Right cardiac atrium (tissue), 5 donors: ENCODE measurements at regions not wholly inside any gene's neighbourhood (a gene's known extent, or its start where the extent isn't known, plus 50 kb on each side); places are given as distances from the start of the nearest gene placed in this dataset.

ENCODE experiments used
- ATAC-seq, 2 donors: fragments of 200-7000 bp; cut with Tn5 transposase; one replicate each; pipeline versions ENCODE4 v1.8.0 to v1.9.1; 2020; ENCODE audit warnings: moderate library complexity in 2 of 2, mild to moderate bottlenecking in 1 of 2
- DNase-seq, 3 donors: peaks; one replicate each; pipeline ENCODE4 v3.0.0-alpha.2; 2020
- H3K27ac ChIP-seq: one replicate; pipeline ENCODE4 v1.5.1; 2013; ENCODE audit warnings: mild to moderate bottlenecking, low read length, control low read depth, moderate library complexity
- H3K27me3 ChIP-seq: one replicate; pipeline ENCODE4 v1.6.1; 2013; ENCODE audit not compliant: control insufficient read depth, insufficient read depth
- H3K4me1 ChIP-seq: one replicate; pipeline ENCODE4 v1.6.1; 2013; ENCODE audit warnings: low read length; ENCODE audit not compliant: control insufficient read depth, insufficient read depth
- H3K4me3 ChIP-seq: one replicate; pipeline ENCODE4 v1.5.1; 2013; ENCODE audit warnings: low read length, control low read depth
- H3K9me3 ChIP-seq: one replicate; pipeline ENCODE4 v1.6.1; 2013; ENCODE audit warnings: low read length; ENCODE audit not compliant: control insufficient read depth
- WGBS: extraction: QIAGEN DNeasy Blood & Tissue Kit; methylation state at CpG from one replicate; pipeline ENCODE4 v1.1.7; 2013; 5-methylcytosine and 5-hydroxymethylcytosine counted together
- intact Hi-C, 4 donors: fragments of 100-400 bp; cut with DNase I; formaldehyde crosslinking; loops; one replicate each; pipeline versions ENCODE4 v1.11.0 to v1.14.0; 2022 to 2023
- donor health status: healthy with polysubstance abuse.
- donor health status: DM: no; HTN: yes; CAD: no.
- donor health status: DM: no; HTN: no; CAD: no.
- donor health status: DM: no; HTN: yes; CAD: no; lungs with severe emphysema.
- donor health status: DM: yes; HTN: yes; CAD: no.

- Histone ChIP-seq H3K27ac (no peak overlapping the region), H3K9me3 (no peaks in the 10 kb centered on the region), H3K27me3 (no peaks in the 10 kb centered on the region), H3K4me1 (no peaks in the 10 kb centered on the region), H3K4me3 (no peak overlapping the region)
- DNase-seq (peak; percentile 49 to 67 (median 61)), ATAC-seq (peak; percentile 90 to 93)
- intact Hi-C loops = loop anchor here in 3 of 4 donors (5.0 kb wide), 2 partner anchors 1835 to 1850 kb away; no protein-coding TSS in a partner anchor
- 23% methylated on average over 9 of the region's 9 CpGs for WGBS
Observed at GRCh38 chr20:39112178-39112743, 150.1 kb downstream of the DHX35 start.

- no peak for DNase-seq
- Histone ChIP-seq H3K4me3 (no peak overlapping the region), H3K9me3 (no peaks in the 10 kb centered on the region), H3K4me1 (no peaks in the 10 kb centered on the region), H3K27me3 (no peaks in the 10 kb centered on the region), H3K27ac (no peak overlapping the region)
- no peak for ATAC-seq
- intact Hi-C loops = loop anchor here in 3 of 4 donors (5.0 kb wide), 2 partner anchors 1836 to 1851 kb away; no protein-coding TSS in a partner anchor
- 14% methylated on average over 4 of the region's 4 CpGs for WGBS
Observed at GRCh38 chr20:39111359-39112177, 149.4 kb downstream of the DHX35 start.

DNA sequence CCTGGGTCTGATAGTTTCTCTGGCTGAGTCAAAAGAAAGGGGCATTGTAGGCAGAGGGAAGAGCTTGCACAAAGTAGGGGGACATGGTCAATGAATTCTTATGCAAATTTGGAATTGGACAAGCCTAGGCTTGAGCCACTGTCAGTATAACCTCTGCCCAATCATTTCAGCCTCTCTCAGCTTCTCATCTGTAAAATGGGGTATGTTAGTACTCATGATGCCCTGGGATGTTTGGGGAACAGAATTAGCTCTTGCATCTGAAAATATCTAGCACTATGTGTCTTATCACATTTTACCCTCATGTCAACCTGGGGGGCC is 148.6 kb downstream of the DHX35 start:
- Histone ChIP-seq H3K4me3 (no peak overlapping the region), H3K4me1 (no peaks in the 10 kb centered on the region), H3K27ac (no peak overlapping the region), H3K9me3 (no peaks in the 10 kb centered on the region), H3K27me3 (no peaks in the 10 kb centered on the region)
- ATAC-seq = no peak
- DNase-seq = no peak
- intact Hi-C loops = loop anchor here in 3 of 4 donors (5.0 kb wide), 2 partner anchors 1837 to 1852 kb away; no protein-coding TSS in a partner anchor

DNA sequence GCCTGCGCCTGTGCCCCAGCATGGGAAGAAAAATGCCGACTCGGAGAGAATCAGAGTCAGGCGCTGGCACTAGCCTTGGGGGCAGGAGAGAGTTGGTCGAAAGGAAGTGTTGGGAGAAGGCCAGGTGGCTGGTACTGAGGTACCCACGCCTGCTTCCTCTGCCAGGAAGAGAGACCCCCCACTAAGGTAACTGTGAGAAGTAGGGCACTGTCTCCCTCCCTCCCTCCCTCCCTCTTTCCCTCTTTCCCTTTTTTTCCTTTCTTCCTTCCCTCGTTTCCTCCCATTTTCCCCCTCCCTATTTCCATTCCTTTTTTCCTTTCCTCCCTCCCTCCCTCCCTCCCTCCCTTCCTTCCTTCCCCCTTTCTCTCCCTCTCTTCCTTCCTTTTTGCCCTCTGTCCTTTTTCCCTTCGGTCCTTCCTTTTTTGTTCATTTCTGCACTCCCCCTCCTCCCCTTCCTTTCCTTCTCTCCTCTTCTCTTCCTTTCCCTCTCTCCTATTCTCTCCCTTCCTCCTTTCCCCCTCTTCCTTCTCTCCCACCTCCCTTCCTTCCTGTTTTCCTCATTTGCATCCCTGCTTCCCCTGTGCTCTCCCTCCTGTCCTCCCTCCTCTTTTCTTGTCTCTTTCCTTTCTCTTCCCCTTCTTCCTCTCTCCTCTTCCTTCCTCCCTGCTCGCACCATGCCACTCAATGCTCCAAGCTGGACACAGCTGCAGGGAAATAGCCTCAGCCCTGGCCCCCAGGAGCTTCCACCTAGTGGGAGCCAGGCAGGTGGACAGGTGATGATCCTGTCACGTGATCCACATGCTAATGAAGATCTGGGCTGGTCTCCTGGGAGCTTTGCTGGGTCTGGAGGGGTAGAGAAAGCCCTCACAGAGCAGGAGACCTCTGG is 148.0 kb downstream of the DHX35 start:
- no peak for DNase-seq
- WGBS = 35% methylated on average over 10 of the region's 10 CpGs

GRCh38 chr20:39108746-39109145 is 146.6 kb downstream of the DHX35 start:
- no peaks in the 10 kb centered on the region for H3K27me3 ChIP-seq
- no peak overlapping the region for H3K27ac ChIP-seq
- no peaks in the 10 kb centered on the region for H3K4me1 ChIP-seq
- no peak for ATAC-seq
- no peak overlapping the region for H3K4me3 ChIP-seq
- no peak for DNase-seq
- intact Hi-C loops = no loop called here
- WGBS = 47% methylated on average over 5 of the region's 5 CpGs
- H3K9me3 ChIP-seq = peaks cover under 1% of the 10 kb centered on the region

More for the DNA sequence above, 148.0 kb downstream of the DHX35 start:
- Histone ChIP-seq H3K9me3 (no peaks in the 10 kb centered on the region), H3K27me3 (no peaks in the 10 kb centered on the region), H3K4me1 (no peaks in the 10 kb centered on the region), H3K4me3 (no peak overlapping the region), H3K27ac (no peak overlapping the region)
- intact Hi-C loops = loop anchor here in 3 of 4 donors (5.0 kb wide), 2 partner anchors 1837 to 1852 kb away; no protein-coding TSS in a partner anchor
- no peak for ATAC-seq

- H3K4me1 ChIP-seq = no peaks in the 10 kb centered on the region
- no peak for ATAC-seq
- no peaks in the 10 kb centered on the region for H3K27me3 ChIP-seq
- 47% methylated on average over 5 of the region's 5 CpGs for WGBS
- H3K9me3 ChIP-seq = peaks cover 1% of the 10 kb centered on the region
- no peak overlapping the region for H3K4me3 ChIP-seq
- no peak overlapping the region for H3K27ac ChIP-seq
- intact Hi-C loops = no loop called here
- no peak for DNase-seq
Observed at GRCh38 chr20:39107741-39108140, 145.6 kb downstream of the DHX35 start.

DNA sequence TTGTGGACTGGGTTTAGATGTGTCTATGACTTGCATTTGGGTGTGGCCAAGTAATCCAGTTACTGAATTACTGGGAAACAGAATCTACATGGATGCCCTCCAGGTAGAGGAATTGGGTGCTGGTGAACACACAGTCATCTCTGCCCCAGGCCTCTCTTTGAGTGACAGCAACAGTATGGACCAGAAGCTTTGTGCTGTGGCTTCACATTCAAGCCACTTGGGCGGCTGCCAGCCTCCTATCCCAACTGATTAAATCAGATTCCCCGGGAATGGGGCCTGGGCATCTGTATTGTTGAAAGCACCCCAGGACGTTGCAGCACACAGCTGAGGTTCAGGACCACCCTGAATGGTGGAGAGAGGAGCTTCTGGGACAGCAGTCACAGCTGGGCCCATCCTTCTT is 144.6 kb downstream of the DHX35 start:
- Histone ChIP-seq H3K4me1 (no peaks in the 10 kb centered on the region), H3K9me3 (peaks cover 1% of the 10 kb centered on the region), H3K4me3 (no peak overlapping the region), H3K27me3 (no peaks in the 10 kb centered on the region), H3K27ac (no peak overlapping the region)
- DNase-seq (no peak), ATAC-seq (no peak)
- 77% methylated on average over 3 of the region's 3 CpGs for WGBS
- intact Hi-C loops = no loop called here

DNA sequence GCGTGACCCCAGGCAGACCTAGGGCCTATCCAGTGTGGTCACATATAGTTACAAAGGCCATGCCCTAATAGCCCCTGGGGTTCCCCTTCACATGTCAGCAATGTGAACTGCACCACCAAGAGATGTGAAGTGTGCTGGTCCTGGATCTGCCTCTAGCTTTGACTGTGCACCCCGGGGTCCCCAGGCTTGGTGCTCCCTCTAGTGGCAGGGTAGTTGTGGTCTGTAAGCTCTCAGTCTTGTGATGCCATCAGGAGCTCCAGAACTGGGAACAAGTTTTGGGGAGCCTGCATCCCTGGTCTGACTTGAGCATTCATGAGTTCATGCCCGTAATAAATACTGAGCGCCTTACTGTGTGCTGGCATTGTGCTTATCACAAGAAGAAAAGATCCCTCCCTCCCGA is 143.4 kb downstream of the DHX35 start:
- DNase-seq = no peak
- 93% methylated on average over 5 of the region's 5 CpGs for WGBS
- H3K9me3 ChIP-seq = peaks cover 1% of the 10 kb centered on the region
- no peaks in the 10 kb centered on the region for H3K27me3 ChIP-seq
- H3K4me3 ChIP-seq = no peak overlapping the region
- no peaks in the 10 kb centered on the region for H3K4me1 ChIP-seq
- no peak for ATAC-seq
- no peak overlapping the region for H3K27ac ChIP-seq
- intact Hi-C loops = no loop called here

DNA sequence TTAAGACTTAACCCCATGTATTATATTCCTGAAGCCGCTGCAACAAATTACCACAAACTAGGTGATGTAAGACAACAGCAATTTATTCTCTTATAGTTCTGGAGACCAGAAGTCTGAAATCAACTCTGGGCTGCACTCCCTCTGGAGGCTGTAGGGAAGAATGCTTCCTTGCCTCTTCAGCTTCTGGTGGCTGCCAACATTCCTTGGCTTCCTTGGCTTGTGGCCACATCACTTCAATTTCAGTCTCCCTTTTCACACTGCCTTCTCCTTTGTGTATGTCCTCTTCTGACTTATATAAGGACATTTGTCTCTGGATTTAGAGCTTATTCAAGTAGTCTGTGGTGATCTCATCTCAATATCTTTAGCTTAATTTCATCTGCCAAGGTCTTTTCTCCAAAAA is 141.6 kb downstream of the DHX35 start:
- peaks cover 1% of the 10 kb centered on the region for H3K9me3 ChIP-seq
- ATAC-seq (no peak), DNase-seq (no peak)
- H3K4me3 ChIP-seq = no peak overlapping the region
- H3K4me1 ChIP-seq = no peaks in the 10 kb centered on the region
- intact Hi-C loops = no loop called here
- H3K27me3 ChIP-seq = no peaks in the 10 kb centered on the region
- WGBS = 92% methylated on average over 1 of the region's 1 CpG
- no peak overlapping the region for H3K27ac ChIP-seq

GRCh38 chr20:39103305-39103704 is 141.2 kb downstream of the DHX35 start:
- Histone ChIP-seq H3K4me3 (no peak overlapping the region), H3K4me1 (no peaks in the 10 kb centered on the region), H3K27ac (no peak overlapping the region), H3K9me3 (peaks cover 1% of the 10 kb centered on the region), H3K27me3 (no peaks in the 10 kb centered on the region)
- intact Hi-C loops = no loop called here
- DNase-seq (no peak), ATAC-seq (no peak)
- WGBS = 92% methylated on average over 4 of the region's 4 CpGs

- H3K4me1 ChIP-seq = no peaks in the 10 kb centered on the region
- intact Hi-C loops = no loop called here
- H3K9me3 ChIP-seq = peaks cover 1% of the 10 kb centered on the region
- ATAC-seq (no peak), DNase-seq (no peak)
- no peak overlapping the region for H3K4me3 ChIP-seq
- H3K27me3 ChIP-seq = no peaks in the 10 kb centered on the region
- H3K27ac ChIP-seq = no peak overlapping the region
- WGBS = 78% methylated on average over 3 of the region's 3 CpGs
Observed at GRCh38 chr20:39101895-39102294, 139.8 kb downstream of the DHX35 start.
